Glutamatergic neuron (in vitro differentiated cells): ENCODE measurements at regions not wholly inside any gene's neighbourhood (a gene's known extent, or its start where the extent isn't known, plus 50 kb on each side); places are given as distances from the start of the nearest gene placed in this dataset.
"Not testable (repeated sequence)": the region's sequence is repeated elsewhere in the genome, so short reads cannot be mapped to it uniquely, and the experiment has no call there.

Experiments used
- DNase-seq: peaks from one replicate; pipeline ENCODE4 v3.0.0; 2022
- H3K27ac Mint-ChIP-seq: one replicate; pipeline ENCODE4 v1.8.0; 2020; ENCODE audit warnings: mild to moderate bottlenecking, mixed read lengths, inconsistent platforms; ENCODE audit not compliant: unreplicated experiment
- H3K27me3 Mint-ChIP-seq: one replicate; pipeline ENCODE4 v1.8.0; 2020; ENCODE audit warnings: mild to moderate bottlenecking, moderate library complexity, mixed read lengths, inconsistent platforms; ENCODE audit not compliant: unreplicated experiment
- H3K36me3 Mint-ChIP-seq: one replicate; pipeline ENCODE4 v1.8.0; 2020; ENCODE audit warnings: mild to moderate bottlenecking, mixed read lengths, inconsistent platforms; ENCODE audit not compliant: unreplicated experiment
- H3K4me1 Mint-ChIP-seq: one replicate; pipeline ENCODE4 v1.8.0; 2020; ENCODE audit warnings: mild to moderate bottlenecking, low read depth, mixed read lengths, inconsistent platforms; ENCODE audit not compliant: unreplicated experiment
- H3K4me3 Mint-ChIP-seq: one replicate; pipeline ENCODE4 v1.8.0; 2020; ENCODE audit warnings: mild to moderate bottlenecking, mixed read lengths, inconsistent platforms; ENCODE audit not compliant: unreplicated experiment
- H3K9me3 Mint-ChIP-seq: one replicate; pipeline ENCODE4 v1.8.0; 2020; ENCODE audit warnings: mild to moderate bottlenecking, moderate library complexity, mixed read lengths, inconsistent platforms; ENCODE audit not compliant: unreplicated experiment
- TF ChIP-seq, protein P1 (sequence below): fragments of 200-600 bp; sonication (generic); IDR thresholded peaks from one replicate; pipeline ENCODE4 v1.5.0; 2021; ENCODE audit not compliant: partially characterized antibody, unreplicated experiment

DNA sequence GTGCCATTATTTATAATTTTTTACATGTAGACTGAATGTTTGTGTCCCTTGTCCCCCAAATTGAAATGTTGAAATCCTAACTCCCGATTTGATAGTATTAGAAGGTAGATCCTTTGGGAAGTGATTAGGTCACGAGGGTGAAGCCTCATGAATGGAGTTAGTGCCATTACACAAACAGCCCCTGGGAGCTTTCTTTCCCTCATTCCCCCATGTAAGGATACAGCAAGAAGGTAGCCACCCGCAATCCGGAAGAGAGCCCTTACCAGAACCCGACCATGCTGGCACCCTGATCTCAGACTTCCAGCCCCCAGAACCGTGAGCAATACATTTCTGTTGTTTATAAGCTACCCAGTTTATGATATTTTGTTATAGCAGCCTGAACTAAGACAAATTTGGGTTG is 143.2 kb downstream of the NPIPB5 start:
- Mint-ChIP-seq H3K36me3 (no peaks in the 10 kb centered on the region), H3K4me1 (peaks cover 3% of the 10 kb centered on the region), H3K27ac (no peak overlapping the region), H3K9me3 (peaks cover 2% of the 10 kb centered on the region), H3K27me3 (no peaks in the 10 kb centered on the region), H3K4me3 (no peak overlapping the region)
- no peak for DNase-seq
- TF ChIP-seq, protein P1, sequence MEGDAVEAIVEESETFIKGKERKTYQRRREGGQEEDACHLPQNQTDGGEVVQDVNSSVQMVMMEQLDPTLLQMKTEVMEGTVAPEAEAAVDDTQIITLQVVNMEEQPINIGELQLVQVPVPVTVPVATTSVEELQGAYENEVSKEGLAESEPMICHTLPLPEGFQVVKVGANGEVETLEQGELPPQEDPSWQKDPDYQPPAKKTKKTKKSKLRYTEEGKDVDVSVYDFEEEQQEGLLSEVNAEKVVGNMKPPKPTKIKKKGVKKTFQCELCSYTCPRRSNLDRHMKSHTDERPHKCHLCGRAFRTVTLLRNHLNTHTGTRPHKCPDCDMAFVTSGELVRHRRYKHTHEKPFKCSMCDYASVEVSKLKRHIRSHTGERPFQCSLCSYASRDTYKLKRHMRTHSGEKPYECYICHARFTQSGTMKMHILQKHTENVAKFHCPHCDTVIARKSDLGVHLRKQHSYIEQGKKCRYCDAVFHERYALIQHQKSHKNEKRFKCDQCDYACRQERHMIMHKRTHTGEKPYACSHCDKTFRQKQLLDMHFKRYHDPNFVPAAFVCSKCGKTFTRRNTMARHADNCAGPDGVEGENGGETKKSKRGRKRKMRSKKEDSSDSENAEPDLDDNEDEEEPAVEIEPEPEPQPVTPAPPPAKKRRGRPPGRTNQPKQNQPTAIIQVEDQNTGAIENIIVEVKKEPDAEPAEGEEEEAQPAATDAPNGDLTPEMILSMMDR = no peak

DNA sequence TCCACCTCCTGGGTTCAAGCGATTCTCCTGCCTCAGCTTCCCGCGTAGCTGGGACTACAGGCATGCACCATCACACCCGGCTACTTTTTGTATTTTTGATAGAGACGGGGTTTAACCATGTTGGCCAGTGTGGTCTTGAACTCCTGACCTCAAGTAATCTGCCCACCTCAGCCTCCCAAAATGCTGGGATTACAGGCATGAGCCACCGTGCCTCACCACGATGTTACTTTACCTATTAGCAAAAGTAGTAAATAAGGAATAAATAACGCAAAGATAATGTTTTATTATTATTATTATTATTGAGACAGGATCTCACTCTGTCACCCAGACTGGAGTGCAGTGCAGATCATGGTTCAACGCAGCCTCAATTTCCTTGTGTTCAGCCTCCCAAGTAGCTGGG is 145.9 kb downstream of the NPIPB5 start:
- not testable (repeated sequence) for H3K27ac Mint-ChIP-seq, H3K27me3 Mint-ChIP-seq, H3K36me3 Mint-ChIP-seq, H3K4me3 Mint-ChIP-seq, H3K9me3 Mint-ChIP-seq, H3K4me1 Mint-ChIP-seq, DNase-seq

DNA sequence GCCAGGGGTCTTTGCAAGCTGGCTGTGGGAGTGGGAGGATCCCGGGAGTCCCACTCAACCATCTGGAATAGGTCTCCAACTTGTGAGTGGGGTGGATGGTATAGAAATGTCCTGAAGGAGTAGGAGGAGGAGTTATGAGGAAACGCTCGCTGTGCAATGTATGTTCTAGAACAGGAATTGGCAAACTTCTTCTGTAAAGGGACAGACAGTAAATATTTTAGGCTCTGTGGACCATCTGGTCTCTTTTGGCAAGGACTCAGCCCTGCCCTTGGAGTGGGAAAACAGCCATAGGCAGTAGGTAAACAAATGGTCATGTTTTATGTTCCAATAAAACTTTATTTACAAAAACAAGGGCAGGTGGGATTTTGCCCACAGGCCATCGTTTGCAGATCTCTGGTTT is 149.2 kb downstream of the NPIPB5 start:
- no peak overlapping the region for H3K4me3 Mint-ChIP-seq
- DNase-seq = no peak
- TF ChIP-seq, protein P1 = no peak
- H3K9me3 Mint-ChIP-seq = no peaks in the 10 kb centered on the region
- H3K27me3 Mint-ChIP-seq = no peaks in the 10 kb centered on the region
- H3K27ac Mint-ChIP-seq = no peak overlapping the region
- no peaks in the 10 kb centered on the region for H3K36me3 Mint-ChIP-seq
- H3K4me1 Mint-ChIP-seq = no peaks in the 10 kb centered on the region

DNA sequence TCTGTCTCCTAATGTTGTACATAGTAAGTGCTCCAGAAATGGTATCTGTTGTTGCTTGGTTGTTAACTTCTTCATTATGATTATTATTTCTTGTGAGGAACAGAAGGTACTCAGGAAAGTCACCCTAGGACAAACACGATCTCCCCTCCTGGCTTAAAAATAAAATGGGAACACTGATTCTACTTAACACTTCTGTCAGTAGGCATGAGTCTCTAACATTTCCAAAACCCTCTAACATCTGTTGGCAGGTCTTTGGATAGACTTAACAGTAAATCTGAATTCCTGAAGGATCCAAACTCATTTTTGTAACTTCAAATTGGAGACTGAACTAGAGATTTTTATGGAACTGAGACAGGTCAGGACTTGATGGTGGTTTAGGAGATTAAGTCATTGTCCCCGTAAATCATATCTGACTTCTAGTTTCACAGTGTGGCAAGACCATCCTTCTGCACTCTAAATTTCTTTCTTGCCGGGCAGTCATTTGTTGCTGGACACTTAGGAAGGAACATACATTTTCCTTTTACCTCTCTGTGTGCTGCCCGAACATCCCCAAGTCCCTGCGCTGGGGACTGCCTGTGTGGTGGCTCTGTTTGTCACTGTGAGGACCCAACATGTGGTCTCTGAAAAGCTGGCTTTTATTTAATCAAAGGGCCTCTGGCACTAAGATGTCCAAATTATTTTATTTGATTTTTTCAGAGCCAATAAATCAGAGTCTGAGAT is 149.9 kb downstream of the NPIPB5 start:
- DNase-seq = no peak
- Mint-ChIP-seq H3K36me3 (no peaks in the 10 kb centered on the region), H3K27ac (no peak overlapping the region), H3K9me3 (no peaks in the 10 kb centered on the region), H3K27me3 (no peaks in the 10 kb centered on the region), H3K4me1 (no peaks in the 10 kb centered on the region), H3K4me3 (no peak overlapping the region)
- TF ChIP-seq, protein P1 = no peak

DNA sequence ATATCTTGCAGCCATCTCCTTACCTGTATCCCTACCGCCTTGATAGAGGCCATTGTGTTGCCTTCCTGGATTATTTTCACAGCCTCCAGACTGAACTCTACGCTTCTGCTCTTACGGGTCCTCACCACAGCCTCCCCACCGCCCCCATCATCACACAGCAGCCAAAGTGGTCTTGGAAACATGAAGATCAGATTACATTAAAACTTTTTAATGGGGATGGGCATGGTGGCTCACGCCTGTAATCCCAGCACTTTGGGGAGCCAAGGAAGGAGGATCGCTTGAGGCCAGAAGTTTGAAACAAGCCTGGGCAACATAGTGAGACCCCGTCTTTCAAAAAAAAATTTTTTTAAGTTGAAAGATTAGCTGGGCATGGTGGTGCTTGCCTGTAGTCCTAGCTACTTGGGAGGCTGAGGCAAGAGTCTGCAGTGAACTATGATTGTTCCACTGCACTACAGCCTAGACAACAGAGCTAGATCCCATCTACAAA is 150.5 kb downstream of the NPIPB5 start:
- no peak overlapping the region for H3K27ac Mint-ChIP-seq
- TF ChIP-seq, protein P1 = no peak
- H3K4me3 Mint-ChIP-seq = no peak overlapping the region
- H3K27me3 Mint-ChIP-seq = no peaks in the 10 kb centered on the region
- no peak for DNase-seq
- H3K36me3 Mint-ChIP-seq = no peaks in the 10 kb centered on the region
- no peaks in the 10 kb centered on the region for H3K4me1 Mint-ChIP-seq
- no peaks in the 10 kb centered on the region for H3K9me3 Mint-ChIP-seq

DNA sequence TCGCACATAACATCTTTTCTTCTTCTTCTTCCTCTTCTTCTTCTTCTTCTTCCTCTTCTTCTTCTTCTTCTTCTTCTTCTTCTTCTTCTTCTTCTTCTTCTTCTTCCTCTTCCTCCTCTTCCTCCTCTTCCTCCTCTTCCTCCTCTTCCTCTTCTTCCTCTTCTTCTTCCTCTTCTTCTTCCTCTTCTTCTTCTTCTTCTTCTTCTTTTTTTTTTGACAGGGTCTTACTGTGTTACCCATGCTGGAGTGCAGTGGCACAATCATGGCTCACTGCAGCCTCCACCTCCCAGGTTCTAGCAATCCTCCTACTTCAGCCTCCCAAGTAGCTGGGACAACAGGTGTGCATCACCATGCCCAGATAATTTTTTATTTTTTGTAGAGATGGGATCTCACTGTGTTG is 151.0 kb upstream of the HS3ST2 start:
- H3K4me1 Mint-ChIP-seq, H3K27ac Mint-ChIP-seq, H3K27me3 Mint-ChIP-seq, H3K9me3 Mint-ChIP-seq, H3K4me3 Mint-ChIP-seq, DNase-seq, H3K36me3 Mint-ChIP-seq: not testable (repeated sequence)
